GM19238 (cell line): ENCODE measurements at regions not wholly inside any gene's neighbourhood (a gene's known extent, or its start where the extent isn't known, plus 50 kb on each side); places are given as distances from the start of the nearest gene placed in this dataset.
"Not testable (repeated sequence)": the region's sequence is repeated elsewhere in the genome, so short reads cannot be mapped to it uniquely, and the experiment has no call there.

ENCODE experiments used
- DNase-seq: peaks from one replicate; pipeline ENCODE4 v3.0.0; 2011; ENCODE audit warnings: low spot score; ENCODE audit not compliant: insufficient read length

GRCh38 chr15:87727073-87727472 is 529.5 kb downstream of the NTRK3 start:
- DNase-seq, result no peak

DNA sequence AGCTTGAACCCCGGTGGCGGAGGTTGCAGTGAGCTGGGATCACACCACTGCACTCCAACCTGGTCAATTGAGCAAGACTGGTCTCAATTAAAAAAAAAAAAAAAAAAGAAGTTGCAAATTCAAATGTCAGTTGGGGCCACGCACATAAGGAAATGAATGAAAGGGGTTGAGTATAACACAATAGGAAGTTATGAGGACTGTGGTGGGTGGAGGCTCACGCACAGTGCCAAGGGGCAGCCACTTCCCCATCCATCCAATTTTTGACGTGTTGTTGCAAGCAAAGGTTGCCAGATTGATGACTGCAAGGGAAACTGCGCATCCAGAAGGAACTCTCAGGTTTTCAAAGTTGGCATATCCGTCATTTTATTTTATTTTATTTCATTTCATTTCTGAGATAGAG is 532.2 kb downstream of the NTRK3 start:
- DNase-seq, result no peak

DNA sequence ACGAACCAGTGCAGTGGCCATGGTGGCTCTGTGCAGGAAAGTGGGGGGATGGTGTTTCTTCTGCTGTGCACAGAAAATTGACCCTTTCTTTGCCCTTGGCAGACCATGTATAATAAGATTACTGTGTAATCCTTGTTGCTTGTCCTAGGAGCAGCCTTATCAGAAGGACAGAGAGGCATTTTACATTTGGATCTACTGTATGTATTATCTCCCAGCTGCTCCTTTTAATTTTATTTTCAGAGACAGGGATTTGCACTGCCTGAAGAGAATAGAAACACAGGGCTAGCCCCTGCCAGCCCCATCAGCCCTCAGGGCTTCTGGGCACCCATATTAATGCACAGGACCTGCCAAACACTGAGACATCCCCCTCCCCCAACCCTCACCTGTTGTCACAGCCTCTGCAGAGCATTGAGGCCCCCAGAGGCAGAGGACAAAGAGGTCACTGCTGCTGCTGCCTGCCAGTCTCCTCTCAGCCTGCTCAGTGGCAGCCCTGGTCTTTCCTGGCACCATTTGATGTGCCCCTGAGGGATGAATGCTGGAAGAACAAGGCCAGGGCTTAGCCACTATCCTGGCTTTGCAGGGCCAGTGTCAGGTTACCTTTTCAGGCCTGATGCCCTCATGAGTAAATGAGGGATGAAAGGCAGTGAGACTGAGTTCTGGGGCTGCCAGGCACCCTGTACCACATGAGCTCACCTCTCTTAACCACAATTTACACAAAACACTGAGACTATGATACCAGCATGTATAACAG is 533.4 kb downstream of the NTRK3 start:
- no peak for DNase-seq

DNA sequence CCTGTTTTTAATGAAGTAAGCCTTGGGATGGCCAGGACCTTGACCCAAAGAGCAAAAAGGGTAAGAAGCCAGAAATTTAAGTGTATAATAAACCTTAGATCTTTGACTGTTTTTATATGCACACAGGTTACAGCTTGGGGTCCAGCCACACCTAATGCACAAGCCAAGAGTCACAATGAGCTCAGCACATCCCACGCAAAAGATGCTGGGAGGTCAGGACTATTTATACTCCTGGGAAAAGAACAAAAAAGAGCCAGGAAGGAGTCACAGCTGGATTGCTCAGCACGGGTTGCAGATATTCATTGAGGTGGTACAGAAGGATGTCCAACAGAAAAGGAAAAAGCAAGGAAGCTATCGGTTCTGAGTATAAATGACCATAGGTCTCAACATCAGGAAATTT is 536.3 kb downstream of the NTRK3 start:
- no peak for DNase-seq

- no peak for DNase-seq
These were observed 540.1 kb downstream of the NTRK3 start for GRCh38 chr15:87716422-87716821.

- DNase-seq, result no peak
These were observed 541.3 kb downstream of the NTRK3 start for GRCh38 chr15:87715252-87715651.

DNA sequence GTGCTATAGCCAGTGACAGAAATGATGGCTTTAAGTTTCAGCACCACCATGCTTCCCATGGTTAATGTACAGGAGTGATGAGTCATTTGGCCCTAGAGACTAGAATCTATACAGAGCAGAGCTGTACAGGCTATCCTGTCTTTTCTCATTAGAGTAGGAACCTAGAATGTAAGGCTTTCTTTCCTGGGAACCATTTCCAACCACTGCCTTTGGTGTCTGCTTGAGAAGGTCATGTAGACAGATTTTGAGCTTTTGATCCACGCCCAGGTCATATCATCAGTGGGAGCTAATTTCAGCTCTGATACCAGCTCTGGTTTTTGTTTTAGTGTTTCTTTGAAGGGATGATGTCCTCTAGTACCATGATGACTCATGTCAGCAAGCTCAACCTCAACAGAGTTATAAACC is 543.1 kb downstream of the NTRK3 start:
- DNase-seq, result no peak

DNA sequence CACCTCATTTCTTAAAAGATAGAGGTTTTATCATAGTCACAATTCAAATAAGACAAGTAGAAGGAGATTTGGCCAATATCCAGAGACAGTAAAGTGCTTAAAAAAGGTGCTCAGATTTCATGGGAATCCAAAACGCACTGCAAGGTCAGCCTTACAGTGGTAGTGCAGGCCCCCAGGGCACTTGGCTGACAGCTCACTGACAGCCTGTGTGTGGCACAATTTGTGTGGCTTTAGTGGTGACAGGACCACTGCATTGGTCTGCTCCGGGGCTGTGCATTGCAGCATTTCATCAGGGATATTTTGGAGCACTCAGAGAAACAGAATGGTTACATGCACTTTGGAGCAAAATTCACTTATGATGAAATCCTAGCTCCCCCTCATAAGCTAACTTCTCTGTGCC is 544.3 kb downstream of the NTRK3 start:
- no peak for DNase-seq

- DNase-seq, result no peak
These were observed 545.5 kb downstream of the NTRK3 start for GRCh38 chr15:87711026-87711425.

DNA sequence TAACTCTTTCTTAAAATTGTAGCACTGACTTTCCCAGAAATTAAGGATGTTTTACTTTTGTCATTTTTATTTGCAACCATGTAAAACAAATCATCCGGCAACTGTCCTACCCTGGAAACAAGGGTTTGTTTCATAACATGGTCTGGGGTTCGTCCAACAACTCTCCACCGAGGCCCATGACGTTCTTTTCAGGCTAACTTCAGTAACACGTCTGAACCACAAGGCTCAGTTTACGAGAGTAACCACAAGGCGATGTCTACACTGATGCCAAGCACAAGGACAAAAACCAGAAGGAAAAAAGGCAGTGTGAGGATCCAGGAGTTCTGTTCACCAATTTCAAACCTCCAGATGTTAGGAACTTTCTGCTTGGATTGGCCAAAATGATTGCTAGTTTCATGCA is 546.1 kb downstream of the NTRK3 start:
- DNase-seq, result no peak

- DNase-seq, result no peak
These were observed 548.9 kb downstream of the NTRK3 start for GRCh38 chr15:87707566-87708130.

DNA sequence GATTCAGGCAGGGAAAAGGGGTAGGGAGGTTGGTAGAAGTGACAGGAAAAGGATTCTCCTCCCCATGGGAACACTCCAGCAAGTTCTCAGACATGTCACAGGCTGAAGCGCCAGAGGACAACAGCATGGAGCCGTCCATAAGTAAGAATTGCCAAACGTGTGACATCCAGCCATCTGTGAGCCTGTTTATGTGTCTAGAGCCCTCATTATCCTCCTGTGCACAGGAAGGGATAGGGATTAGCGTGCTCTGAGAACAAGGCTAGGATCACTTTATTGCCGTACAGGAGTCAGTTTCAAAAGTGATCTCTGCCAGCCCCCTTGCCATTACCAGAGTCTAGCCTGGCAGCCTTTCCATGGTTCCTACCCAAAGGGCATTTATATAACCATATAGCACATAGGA is 549.5 kb downstream of the NTRK3 start:
- DNase-seq, result no peak

- DNase-seq, result no peak
These were observed 550.5 kb downstream of the NTRK3 start for GRCh38 chr15:87706001-87706400.

DNA sequence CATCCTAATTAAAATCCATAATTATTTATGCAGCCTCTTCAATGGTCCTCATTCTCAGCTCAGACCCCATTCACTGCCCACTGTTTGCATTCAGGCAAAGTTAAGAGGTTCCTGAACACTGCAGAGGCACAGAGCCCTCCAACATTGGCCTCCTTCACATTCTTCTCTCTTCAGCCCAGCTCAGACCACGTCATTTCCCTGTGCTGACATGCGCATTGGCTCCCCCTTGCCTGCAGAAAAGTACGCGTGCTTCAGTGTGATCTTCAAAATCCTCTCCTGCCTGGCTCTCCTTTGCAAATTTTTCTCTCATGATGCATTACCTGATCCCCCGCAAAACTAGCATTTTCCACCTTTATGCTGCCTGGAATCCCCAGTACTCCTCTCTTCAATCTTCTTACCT is 552.3 kb downstream of the NTRK3 start:
- DNase-seq, result no peak

DNA sequence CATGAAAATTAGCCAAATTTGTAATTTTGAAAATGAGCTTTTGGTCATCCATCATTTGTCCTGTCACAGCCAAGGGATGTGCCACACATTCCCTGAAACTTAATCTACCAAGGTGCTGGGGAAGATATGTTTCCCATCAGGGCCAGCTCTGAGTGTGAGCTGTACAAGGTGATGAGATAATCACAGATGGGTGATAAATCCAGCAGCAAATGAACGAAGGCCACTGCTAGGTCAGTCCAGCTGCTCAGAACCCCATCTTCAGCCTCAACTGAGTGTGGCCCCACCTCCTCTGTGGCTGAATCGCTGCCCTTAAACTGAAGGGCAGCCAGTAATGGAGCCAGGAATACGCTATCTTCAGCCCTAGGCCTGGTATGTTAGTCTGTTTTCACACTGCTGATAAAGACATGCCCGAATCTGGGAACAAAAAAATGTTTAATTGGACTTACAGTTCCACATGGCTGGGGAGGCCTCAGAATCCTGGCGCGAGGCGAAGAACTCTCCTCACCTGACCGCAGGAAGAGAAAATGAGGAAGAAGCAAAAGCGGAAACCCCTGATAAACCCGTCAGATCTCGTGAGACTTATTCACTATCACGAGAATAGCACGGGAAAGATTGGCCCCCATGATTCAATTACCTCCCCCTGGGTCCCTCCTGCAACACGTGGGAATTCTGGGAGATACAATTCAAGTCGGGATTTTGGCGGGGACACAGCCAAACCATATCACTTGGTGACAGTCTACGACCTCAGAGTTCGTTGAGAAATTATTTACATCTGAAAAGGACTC is 553.0 kb downstream of the NTRK3 start:
- DNase-seq, result no peak

DNA sequence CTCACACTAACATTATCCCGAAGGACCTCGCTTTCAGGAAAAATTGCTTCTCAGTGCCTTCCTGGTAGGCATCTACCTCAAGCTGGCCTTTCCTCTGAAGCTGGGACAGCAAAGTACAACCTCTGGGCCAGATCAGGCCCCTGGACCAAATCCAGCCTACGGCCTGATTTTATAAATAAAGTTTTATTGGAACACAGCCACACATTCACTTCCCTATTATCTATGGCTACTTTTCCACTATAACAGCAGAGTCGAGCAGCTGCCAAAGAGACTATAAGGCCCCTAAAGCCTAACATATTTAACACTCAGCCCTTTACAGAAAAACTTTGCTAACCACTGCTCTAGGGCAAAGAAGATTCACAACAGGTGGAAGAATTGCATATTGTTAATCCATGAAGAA is 554.3 kb downstream of the NTRK3 start:
- no peak for DNase-seq

GRCh38 chr15:87698467-87698866 is 558.1 kb downstream of the NTRK3 start:
- not testable (repeated sequence) for DNase-seq

DNA sequence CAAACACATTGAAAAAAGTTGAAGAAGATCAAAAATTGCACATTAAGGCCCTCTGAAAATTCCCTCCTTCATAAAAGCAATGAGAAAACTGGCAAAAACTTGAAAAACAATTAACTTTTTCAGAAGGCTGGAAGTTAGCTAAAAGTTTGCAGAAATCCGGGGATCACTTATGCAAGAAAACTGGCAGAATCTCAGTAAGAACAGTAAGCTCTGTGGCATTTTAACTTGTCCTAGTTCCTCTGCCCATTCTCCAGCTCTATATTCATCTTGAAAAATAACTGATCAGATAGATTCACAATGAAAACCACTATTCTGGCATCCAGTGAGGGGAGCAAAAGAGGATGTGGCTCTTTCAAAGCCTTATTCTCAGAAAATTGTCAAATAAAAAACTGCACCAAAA is 566.8 kb downstream of the NTRK3 start:
- DNase-seq, result no peak

DNA sequence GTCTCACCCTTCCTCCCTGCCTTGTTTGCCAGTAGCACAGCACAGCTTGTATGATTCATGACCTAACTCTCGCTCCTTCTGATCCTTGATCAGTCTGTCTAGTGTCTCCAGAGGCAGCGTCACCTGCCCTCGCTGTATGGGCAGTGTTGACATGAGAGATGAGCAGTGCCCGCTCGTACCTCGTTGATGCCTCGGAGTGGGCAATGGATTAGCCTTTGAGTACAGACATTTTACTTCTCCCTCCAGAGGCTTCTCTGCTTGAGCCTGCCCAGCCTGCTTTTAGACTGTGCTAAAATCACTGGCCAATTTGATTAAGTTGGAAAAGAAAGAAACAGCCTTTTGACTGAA is 569.0 kb downstream of the NTRK3 start:
- no peak for DNase-seq

GRCh38 chr15:87686841-87687522 is 569.6 kb downstream of the NTRK3 start:
- no peak for DNase-seq

DNA sequence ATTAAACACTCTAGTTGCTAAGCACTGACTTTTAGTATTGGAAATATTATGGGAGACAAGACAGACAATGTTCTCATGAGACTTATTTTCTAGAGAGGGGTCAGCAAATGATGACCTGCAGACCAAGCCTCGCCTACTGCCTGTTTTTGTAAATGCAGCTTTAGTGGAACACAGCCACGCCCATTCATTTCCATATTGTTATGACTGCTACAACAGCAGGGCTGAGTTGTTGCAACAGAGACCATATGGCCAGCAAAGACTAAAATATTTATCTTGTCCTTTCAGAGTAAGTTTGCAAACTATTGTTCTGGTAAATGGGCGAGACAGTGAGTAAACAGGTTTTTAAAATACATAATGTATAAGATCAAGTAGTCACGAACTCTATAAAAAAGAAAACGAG is 570.2 kb downstream of the NTRK3 start:
- no peak for DNase-seq

GRCh38 chr15:87682527-87682926 is 574.0 kb downstream of the NTRK3 start:
- DNase-seq, result no peak
